SKM-1 treated with dmso at 0.1 percent for 144 hours (cell line): ENCODE measurements at regions not wholly inside any gene's neighbourhood (a gene's known extent, or its start where the extent isn't known, plus 50 kb on each side); places are given as distances from the start of the nearest gene placed in this dataset.
"Not testable (repeated sequence)": the region's sequence is repeated elsewhere in the genome, so short reads cannot be mapped to it uniquely, and the experiment has no call there.

Experiments used
- DNase-seq: peaks from one replicate; lab custom pipeline; 2025; ENCODE audit not compliant: unreplicated experiment; lab: John Stamatoyannopoulos, UW

GRCh38 chr2:155908567-155908966 lies 424.0 kb downstream of the NR4A2 start:
- DNase-seq, result no peak

- DNase-seq, result no peak
Observed at GRCh38 chr2:155907211-155907610, 425.3 kb downstream of the NR4A2 start.

- DNase-seq, result no peak
Observed at GRCh38 chr2:155905657-155906056, 426.9 kb downstream of the NR4A2 start.

- DNase-seq, result no peak
Observed at GRCh38 chr2:155904720-155905119, 427.8 kb downstream of the NR4A2 start.

- no peak for DNase-seq
Observed at GRCh38 chr2:155902635-155903034, 429.9 kb downstream of the NR4A2 start.

- no peak for DNase-seq
Observed at GRCh38 chr2:155895016-155895415, 437.5 kb downstream of the NR4A2 start.

GRCh38 chr2:155880382-155880781 lies 452.1 kb downstream of the NR4A2 start:
- DNase-seq, result not testable (repeated sequence)

GRCh38 chr2:155879900-155880299 lies 452.6 kb downstream of the NR4A2 start:
- not testable (repeated sequence) for DNase-seq

- DNase-seq, result no peak
Observed at GRCh38 chr2:155872396-155872795, 460.1 kb downstream of the NR4A2 start.

- no peak for DNase-seq
Observed at GRCh38 chr2:155871940-155872339, 460.6 kb downstream of the NR4A2 start.

GRCh38 chr2:155867564-155867963 lies 465.0 kb downstream of the NR4A2 start:
- no peak for DNase-seq

GRCh38 chr2:155866477-155866876 lies 466.0 kb downstream of the NR4A2 start:
- no peak for DNase-seq

- no peak for DNase-seq
Observed at GRCh38 chr2:155852156-155852555, 480.4 kb downstream of the NR4A2 start.

- DNase-seq, result no peak
Observed at GRCh38 chr2:155846259-155846658, 486.3 kb downstream of the NR4A2 start.

- DNase-seq, result no peak
Observed at GRCh38 chr2:155844461-155844860, 488.1 kb downstream of the NR4A2 start.

GRCh38 chr2:155842103-155842502 lies 490.4 kb downstream of the NR4A2 start:
- DNase-seq, result no peak

GRCh38 chr2:155841442-155841841 lies 491.1 kb downstream of the NR4A2 start:
- no peak for DNase-seq

GRCh38 chr2:155840661-155841060 lies 491.9 kb downstream of the NR4A2 start:
- DNase-seq, result no peak

- no peak for DNase-seq
Observed at GRCh38 chr2:155839991-155840390, 492.5 kb downstream of the NR4A2 start.

GRCh38 chr2:155839436-155839835 lies 493.1 kb downstream of the NR4A2 start:
- no peak for DNase-seq

- no peak for DNase-seq
Observed at GRCh38 chr2:155836439-155836838, 496.1 kb downstream of the NR4A2 start.

GRCh38 chr2:155830817-155831579 lies 501.5 kb downstream of the NR4A2 start:
- no peak for DNase-seq

- DNase-seq, result no peak
Observed at GRCh38 chr2:155830351-155830750, 502.2 kb downstream of the NR4A2 start.
